ENCODE measurements at regions not wholly inside any gene's neighbourhood (a gene's known extent, or its start where the extent isn't known, plus 50 kb on each side); places are given as distances from the start of the nearest gene placed in this dataset.

GRCh38 chr2:45260946-45261345, 251.7 kb upstream of the SIX2 start:
- H3K27ac ChIP-seq (replicated peaks in 1 of 4) = no peak overlapping the region
- H3K4me3 ChIP-seq = no peak overlapping the region
- 61% methylated on average over 5 of the region's 5 CpGs for WGBS
- no peaks in the 10 kb centered on the region for H3K36me3 ChIP-seq
- H3K4me1 ChIP-seq = peaks cover 5 to 37% (median 29%) of the 10 kb centered on the region in 4 donors
- peaks cover 0 to 12% (median 0%) of the 10 kb centered on the region in 4 donors for H3K27me3 ChIP-seq
- TF ChIP-seq POLR2A (IDR thresholded peaks at IDR 0.05; ENCODE audit: low read depth) (no peak), EP300 (IDR thresholded peaks at IDR 0.05) (no peak), POLR2AphosphoS5 (IDR thresholded peaks at IDR 0.05) (no peak), CTCF (IDR thresholded peaks at IDR 0.05) (no peak)
- no peaks in the 10 kb centered on the region for H3K9me3 ChIP-seq
- no peak for DNase-seq (ENCODE audit: extremely low spot score)
- intact Hi-C loops (cut with DNase I) = no loop called here

GRCh38 chr2:45259547-45260160, 250.4 kb upstream of the SIX2 start:
- Histone ChIP-seq H3K4me1 (peaks cover 5 to 37% (median 29%) of the 10 kb centered on the region in 4 donors), H3K36me3 (no peaks in the 10 kb centered on the region)

GRCh38 chr2:45259138-45259537, 249.9 kb upstream of the SIX2 start:
- no peak for TF ChIP-seq CTCF (IDR thresholded peaks at IDR 0.05)
- TF ChIP-seq EP300 (IDR thresholded peaks at IDR 0.05) = no peak
- no peak for TF ChIP-seq POLR2A (IDR thresholded peaks at IDR 0.05; ENCODE audit: low read depth)
- no peak for TF ChIP-seq POLR2AphosphoS5 (IDR thresholded peaks at IDR 0.05)
- DNase-seq (ENCODE audit: extremely low spot score) = peak; percentile 75
- H3K4me1 ChIP-seq = peaks cover 5 to 37% (median 29%) of the 10 kb centered on the region in 4 donors
- peaks cover 0 to 12% (median 0%) of the 10 kb centered on the region in 4 donors for H3K27me3 ChIP-seq
- intact Hi-C loops (cut with DNase I) = no loop called here
- no peaks in the 10 kb centered on the region for H3K36me3 ChIP-seq
- no peaks in the 10 kb centered on the region for H3K9me3 ChIP-seq
- H3K27ac ChIP-seq (replicated peaks in 1 of 4) = no peak overlapping the region
- no peak overlapping the region for H3K4me3 ChIP-seq
- WGBS = 64% methylated on average over 8 of the region's 8 CpGs

More at GRCh38 chr2:45259547-45260160, 250.4 kb upstream of the SIX2 start:
- intact Hi-C loops (cut with DNase I) = no loop called here
- DNase-seq (ENCODE audit: extremely low spot score) = no peak
- no peaks in the 10 kb centered on the region for H3K9me3 ChIP-seq
- peaks cover 0 to 12% (median 0%) of the 10 kb centered on the region in 4 donors for H3K27me3 ChIP-seq
- TF ChIP-seq POLR2AphosphoS5 (IDR thresholded peaks at IDR 0.05) (no peak), CTCF (IDR thresholded peaks at IDR 0.05) (no peak), EP300 (IDR thresholded peaks at IDR 0.05) (no peak), POLR2A (IDR thresholded peaks at IDR 0.05; ENCODE audit: low read depth) (no peak)
- no peak overlapping the region for H3K4me3 ChIP-seq
- 76% methylated on average over 8 of the region's 8 CpGs for WGBS
- no peak overlapping the region for H3K27ac ChIP-seq (replicated peaks in 1 of 4)

GRCh38 chr2:45258311-45258710, 249.1 kb upstream of the SIX2 start:
- H3K27me3 ChIP-seq = peaks cover 0 to 11% (median 0%) of the 10 kb centered on the region in 4 donors
- no peak overlapping the region for H3K4me3 ChIP-seq
- no peak for TF ChIP-seq EP300 (IDR thresholded peaks at IDR 0.05)
- TF ChIP-seq CTCF (IDR thresholded peaks at IDR 0.05) = no peak
- no peak for TF ChIP-seq POLR2AphosphoS5 (IDR thresholded peaks at IDR 0.05)
- TF ChIP-seq POLR2A (IDR thresholded peaks at IDR 0.05; ENCODE audit: low read depth) = no peak
- WGBS = 67% methylated on average over 7 of the region's 7 CpGs
- no peaks in the 10 kb centered on the region for H3K36me3 ChIP-seq
- peak; percentile 75 for DNase-seq (ENCODE audit: extremely low spot score)
- no peak overlapping the region for H3K27ac ChIP-seq (replicated peaks in 1 of 4)
- no peaks in the 10 kb centered on the region for H3K9me3 ChIP-seq
- peaks cover 5 to 37% (median 29%) of the 10 kb centered on the region in 4 donors for H3K4me1 ChIP-seq
- intact Hi-C loops (cut with DNase I) = no loop called here

Measured in esophagus muscularis mucosa (tissue), 4 donors.